Left lung (tissue), 4 donors: ENCODE measurements at regions not wholly inside any gene's neighbourhood (a gene's known extent, or its start where the extent isn't known, plus 50 kb on each side); places are given as distances from the start of the nearest gene placed in this dataset.

Experiments used
- ATAC-seq: fragments of 200-7000 bp; cut with Tn5 transposase; one replicate; pipeline ENCODE4 v1.9.1; 2020; ENCODE audit warnings: moderate library complexity
- DNase-seq, 4 donors: peaks; one replicate each; pipeline ENCODE4 v3.0.0-alpha.2; 2013 to 2020
- H3K27ac ChIP-seq, 2 donors: fragments of 200-600 bp; sonication (generic) in 1 of 2; one replicate each; pipeline versions ENCODE4 v1.5.0 to v1.8.0; 2020 to 2021
- H3K27me3 ChIP-seq, 2 donors: fragments of 200-600 bp; sonication (generic) in 1 of 2; one replicate each; pipeline versions ENCODE4 v1.5.0 to v1.8.0; 2020 to 2021
- H3K36me3 ChIP-seq, 2 donors: fragments of 200-600 bp; sonication (generic) in 1 of 2; one replicate each; pipeline versions ENCODE4 v1.5.0 to v1.8.0; 2020 to 2021
- H3K4me1 ChIP-seq, 2 donors: fragments of 200-600 bp; one replicate each; pipeline ENCODE4 v1.8.0; 2021
- H3K4me3 ChIP-seq, 2 donors: fragments of 200-600 bp; sonication (generic) in 1 of 2; one replicate each; pipeline versions ENCODE4 v1.5.0 to v1.8.0; 2020 to 2021; ENCODE audit warnings: mild to moderate bottlenecking in 1 of 2
- H3K9me3 ChIP-seq, 2 donors: fragments of 200-600 bp; sonication (generic) in 1 of 2; one replicate each; pipeline versions ENCODE4 v1.5.0 to v1.8.0; 2020 to 2021
- intact Hi-C, 2 donors: fragments of 100-400 bp; cut with DNase I; formaldehyde crosslinking; loops; one replicate each; pipeline versions ENCODE4 v1.11.2 to v1.14.2; 2022
- TF ChIP-seq, protein P1 (sequence below), 2 donors: fragments of 200-600 bp; sonication (generic) in 1 of 2; IDR thresholded peaks; one replicate each; pipeline versions ENCODE4 v1.5.0 to v1.8.0; 2021; ENCODE audit warnings: antibody characterized with exemption in 2 of 2
- donor health status: DM: no; HTN: yes; CAD: no.
- donor health status: DM: no; HTN: no; CAD: no.

DNA sequence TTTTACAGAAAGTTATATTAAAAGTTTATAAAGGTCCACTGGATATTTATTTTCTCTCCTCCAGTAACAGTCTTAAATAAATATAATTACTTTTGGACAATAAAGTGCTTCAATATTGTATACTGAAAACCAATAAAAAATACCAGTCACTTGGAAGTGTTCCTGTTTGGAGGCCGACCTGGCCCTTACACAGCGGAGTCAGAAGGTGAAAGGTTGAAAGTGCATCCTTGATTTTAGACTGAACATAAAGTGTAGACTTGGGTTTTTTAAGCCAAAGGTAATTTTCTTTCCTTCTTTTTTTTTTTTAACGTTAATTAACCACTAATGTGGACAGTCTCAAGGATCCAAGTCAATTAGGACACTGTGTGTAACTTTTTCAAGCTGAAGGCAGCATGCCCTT, 152.3 kb upstream of the TBX18 start:
- H3K27ac ChIP-seq, result no peak overlapping the region
- intact Hi-C loops, result no loop called here
- no peaks in the 10 kb centered on the region for H3K27me3 ChIP-seq
- H3K4me3 ChIP-seq, result no peak overlapping the region
- DNase-seq (no peak), ATAC-seq (no peak)
- TF ChIP-seq, protein P1, sequence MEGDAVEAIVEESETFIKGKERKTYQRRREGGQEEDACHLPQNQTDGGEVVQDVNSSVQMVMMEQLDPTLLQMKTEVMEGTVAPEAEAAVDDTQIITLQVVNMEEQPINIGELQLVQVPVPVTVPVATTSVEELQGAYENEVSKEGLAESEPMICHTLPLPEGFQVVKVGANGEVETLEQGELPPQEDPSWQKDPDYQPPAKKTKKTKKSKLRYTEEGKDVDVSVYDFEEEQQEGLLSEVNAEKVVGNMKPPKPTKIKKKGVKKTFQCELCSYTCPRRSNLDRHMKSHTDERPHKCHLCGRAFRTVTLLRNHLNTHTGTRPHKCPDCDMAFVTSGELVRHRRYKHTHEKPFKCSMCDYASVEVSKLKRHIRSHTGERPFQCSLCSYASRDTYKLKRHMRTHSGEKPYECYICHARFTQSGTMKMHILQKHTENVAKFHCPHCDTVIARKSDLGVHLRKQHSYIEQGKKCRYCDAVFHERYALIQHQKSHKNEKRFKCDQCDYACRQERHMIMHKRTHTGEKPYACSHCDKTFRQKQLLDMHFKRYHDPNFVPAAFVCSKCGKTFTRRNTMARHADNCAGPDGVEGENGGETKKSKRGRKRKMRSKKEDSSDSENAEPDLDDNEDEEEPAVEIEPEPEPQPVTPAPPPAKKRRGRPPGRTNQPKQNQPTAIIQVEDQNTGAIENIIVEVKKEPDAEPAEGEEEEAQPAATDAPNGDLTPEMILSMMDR (IDR thresholded peaks at IDR 0.05), result no peak
- H3K36me3 ChIP-seq, result no peaks in the 10 kb centered on the region
- H3K9me3 ChIP-seq, result no peaks in the 10 kb centered on the region
- no peaks in the 10 kb centered on the region for H3K4me1 ChIP-seq

DNA sequence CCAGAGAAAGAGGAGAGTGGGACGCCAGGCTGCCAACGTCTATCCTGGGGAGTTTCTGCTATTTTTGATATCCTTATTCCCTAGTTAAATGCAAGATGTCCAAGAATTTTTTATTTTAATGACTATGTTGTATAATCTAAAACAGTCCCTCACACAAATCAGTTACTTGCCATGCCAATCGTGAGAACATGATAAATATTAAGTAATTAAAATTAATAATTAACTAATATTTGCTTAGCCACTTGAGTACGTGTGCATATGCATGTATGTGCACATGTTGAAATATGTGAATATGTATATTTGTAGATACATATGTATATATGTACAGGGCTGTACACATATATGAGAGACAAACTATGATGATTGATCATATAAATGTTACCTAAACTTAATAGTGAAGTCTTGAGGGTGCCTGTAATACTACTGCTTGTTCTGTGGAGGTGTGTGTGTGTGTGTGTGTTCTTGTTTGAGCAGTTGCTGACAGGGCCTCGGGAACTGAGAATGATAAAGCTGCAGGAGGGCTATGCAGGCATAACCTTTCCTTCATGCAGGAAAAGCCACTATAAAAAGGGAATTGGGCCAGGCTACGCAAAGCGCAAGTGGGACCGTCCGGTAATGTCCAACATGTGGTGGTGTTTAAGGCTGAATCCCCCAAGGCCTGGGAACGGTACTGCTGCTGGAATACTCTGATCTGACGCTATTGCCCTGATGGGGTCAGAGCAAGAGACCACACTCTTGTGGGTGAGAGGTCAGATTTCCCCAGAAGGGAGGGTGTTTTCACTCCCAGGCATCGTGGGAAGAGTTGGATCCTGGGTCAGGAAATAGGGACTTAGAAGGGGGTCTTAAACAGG, 148.3 kb upstream of the TBX18 start:
- H3K4me3 ChIP-seq, result no peak overlapping the region
- H3K4me1 ChIP-seq, result no peaks in the 10 kb centered on the region
- intact Hi-C loops, result no loop called here
- no peaks in the 10 kb centered on the region for H3K27me3 ChIP-seq
- ATAC-seq (no peak), DNase-seq (no peak)
- no peaks in the 10 kb centered on the region for H3K36me3 ChIP-seq
- TF ChIP-seq, protein P1 (IDR thresholded peaks at IDR 0.05), result no peak
- H3K9me3 ChIP-seq, result no peaks in the 10 kb centered on the region
- H3K27ac ChIP-seq, result no peak overlapping the region

DNA sequence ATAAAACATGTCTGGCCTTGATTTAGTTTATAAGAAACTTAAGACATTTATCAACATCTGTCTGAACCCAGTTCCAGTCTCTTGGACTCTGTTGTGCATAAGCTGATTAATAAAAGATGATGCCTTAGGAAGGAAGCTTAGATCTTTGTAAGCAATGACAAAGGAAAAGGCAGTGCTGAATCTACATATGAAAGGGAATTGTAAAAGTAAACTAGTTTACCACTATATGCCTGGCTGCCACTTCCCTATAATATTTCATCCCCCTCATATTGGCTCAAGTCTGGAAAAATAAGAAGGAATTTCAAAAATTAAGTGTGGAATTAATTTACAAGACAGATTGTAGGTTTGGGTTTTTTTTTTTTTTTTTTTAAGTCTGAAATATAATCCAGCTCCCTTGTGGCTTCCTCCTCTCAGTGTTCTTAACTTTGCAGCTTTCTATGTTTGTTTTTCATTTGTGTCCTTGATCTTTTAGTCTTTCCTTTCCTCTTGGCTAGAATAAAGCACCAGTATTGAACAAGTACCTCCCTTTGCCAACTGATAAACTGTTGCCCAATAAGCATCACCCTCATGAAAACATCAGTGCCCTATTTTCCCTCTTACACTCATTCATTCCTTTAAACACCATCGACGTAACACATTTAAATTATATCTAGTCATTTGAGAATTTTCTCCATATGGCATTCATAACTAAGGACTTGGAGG, 146.7 kb upstream of the TBX18 start:
- Histone ChIP-seq H3K27ac (no peak overlapping the region), H3K4me3 (no peak overlapping the region), H3K36me3 (no peaks in the 10 kb centered on the region), H3K9me3 (no peaks in the 10 kb centered on the region), H3K4me1 (no peaks in the 10 kb centered on the region), H3K27me3 (no peaks in the 10 kb centered on the region)
- TF ChIP-seq, protein P1 (IDR thresholded peaks at IDR 0.05), result no peak
- intact Hi-C loops, result no loop called here
- DNase-seq, result no peak
- no peak for ATAC-seq

DNA sequence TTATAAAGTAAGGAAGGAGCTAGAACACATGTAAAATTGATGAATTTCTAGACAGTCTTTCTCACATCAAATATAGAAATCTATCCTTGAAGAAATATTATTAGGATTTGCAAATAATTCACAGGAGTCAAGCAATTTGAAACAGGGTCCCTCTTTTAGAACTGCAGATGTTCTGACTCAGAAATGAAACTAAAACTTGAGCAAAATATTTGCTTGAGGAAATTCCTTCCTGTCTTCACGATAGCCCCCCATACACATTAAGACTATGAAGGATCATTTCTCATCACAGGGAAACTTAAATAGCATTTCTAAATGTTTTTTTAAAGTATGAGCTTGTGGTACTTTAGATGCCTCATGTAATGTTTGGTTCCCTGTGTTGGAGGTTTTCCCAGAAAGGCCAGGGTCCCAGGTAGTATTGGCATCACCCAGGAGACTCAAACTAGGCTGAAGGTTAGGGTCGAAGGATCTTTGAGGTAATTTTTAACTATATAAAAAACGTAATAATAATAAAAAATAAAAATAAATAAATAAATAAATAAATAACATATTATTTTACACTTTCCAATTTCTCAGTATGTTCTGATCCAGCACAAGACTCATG, 144.0 kb upstream of the TBX18 start:
- TF ChIP-seq, protein P1 (IDR thresholded peaks at IDR 0.05), result no peak
- Histone ChIP-seq H3K27ac (no peak overlapping the region), H3K4me1 (no peaks in the 10 kb centered on the region), H3K9me3 (no peaks in the 10 kb centered on the region), H3K27me3 (no peaks in the 10 kb centered on the region), H3K36me3 (no peaks in the 10 kb centered on the region), H3K4me3 (no peak overlapping the region)
- ATAC-seq, result no peak
- intact Hi-C loops, result no loop called here
- no peak for DNase-seq

DNA sequence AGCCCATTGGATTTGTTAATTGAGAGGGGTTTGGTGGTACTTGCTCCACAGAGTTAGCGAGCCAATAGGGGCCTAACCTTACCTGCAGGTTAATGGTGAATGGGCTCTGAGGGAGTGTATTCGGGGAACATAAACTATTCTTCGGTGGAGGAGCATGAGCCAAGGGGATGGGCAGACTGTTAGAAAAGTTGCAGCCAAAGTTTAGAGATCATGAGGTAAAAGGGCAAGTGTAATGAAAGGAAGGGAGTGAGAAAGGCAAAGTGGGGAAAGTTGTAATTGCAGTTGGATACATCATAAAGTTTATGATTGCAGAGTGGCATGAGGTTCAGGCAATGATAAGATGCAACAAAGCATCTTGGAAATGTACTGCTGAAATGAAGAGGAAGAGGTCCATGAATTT, 142.1 kb upstream of the TBX18 start:
- H3K4me1 ChIP-seq, result no peaks in the 10 kb centered on the region
- ATAC-seq (no peak), DNase-seq (no peak)
- TF ChIP-seq, protein P1 (IDR thresholded peaks at IDR 0.05), result no peak
- H3K27ac ChIP-seq, result no peak overlapping the region
- no peaks in the 10 kb centered on the region for H3K9me3 ChIP-seq
- H3K4me3 ChIP-seq, result no peak overlapping the region
- H3K27me3 ChIP-seq, result no peaks in the 10 kb centered on the region
- no peaks in the 10 kb centered on the region for H3K36me3 ChIP-seq
- intact Hi-C loops, result no loop called here
